ENCODE measurements at regions not wholly inside any gene's neighbourhood (a gene's known extent, or its start where the extent isn't known, plus 50 kb on each side); places are given as distances from the start of the nearest gene placed in this dataset.

DNA sequence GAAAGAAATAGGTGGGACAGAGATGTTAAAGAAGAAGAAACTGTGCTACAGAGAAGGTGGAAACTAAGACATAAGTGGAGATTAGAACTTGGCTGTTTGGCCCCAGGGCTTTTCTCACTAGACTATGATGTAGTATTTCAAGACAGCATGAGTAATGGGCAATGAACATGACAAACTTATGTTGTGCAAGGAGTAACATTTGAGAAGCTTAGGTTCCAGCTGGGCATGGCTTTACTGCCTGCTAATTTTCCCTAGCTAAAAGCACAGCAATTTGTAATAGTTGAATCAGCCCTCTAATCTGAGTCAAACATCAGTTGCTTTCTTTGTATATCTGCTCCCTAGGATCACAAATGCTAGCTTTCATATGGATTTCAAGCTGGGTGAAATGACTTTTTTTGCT is 294.3 kb upstream of the BMP2 start:
- ChIA-PET SMC1A (ENCODE audit: uncharacterized antibody, unreplicated experiment) (interaction anchor here (0.6 to 1.8 kb wide), 3 partner anchors 10 to 60 kb away, joined by 3 to 4 read pairs (median 4); no protein-coding TSS in a partner anchor), POLR2A (no interaction called here), CTCF (interaction anchor here (1.4 kb wide), 1 partner anchor 38 kb away, joined by 4 read pairs; no protein-coding TSS in a partner anchor), RAD21 (ENCODE audit: unreplicated experiment) (no interaction called here)
- no TSS peak for BruUV-seq (replicated peaks)
- no peak for DNase-seq (ENCODE audit: low read depth, low spot score)
- H4K20me1 ChIP-seq (ENCODE audit: control insufficient read depth, insufficient read depth), result no peaks in the 10 kb centered on the region
- no peaks in the 10 kb centered on the region for H3K27me3 ChIP-seq (replicated peaks in 1 of 2; ENCODE audit: control insufficient read depth in 2 of 2, insufficient read depth in 2 of 2, low read length in 1 of 2)
- no peak overlapping the region for H2AFZ ChIP-seq (ENCODE audit: control insufficient read depth, low read depth, low read length)
- no peak for ATAC-seq
- no peak for TF ChIP-seq CBFB (IDR thresholded peaks at IDR 0.05; ENCODE audit: low read depth)
- H3K79me2 ChIP-seq (ENCODE audit: control insufficient read depth, insufficient read depth, low read length), result no peaks in the 10 kb centered on the region
- intact Hi-C loops (cut with micrococcal nuclease; ENCODE audit: unreplicated experiment), result no loop called here
- no peaks in the 10 kb centered on the region for H3K4me1 ChIP-seq (ENCODE audit: control insufficient read depth, insufficient read depth, low read length)
- H3K4me2 ChIP-seq (ENCODE audit: control insufficient read depth, insufficient read depth), result no peak overlapping the region
- H3K27ac ChIP-seq (ENCODE audit: control insufficient read depth, insufficient read depth), result no peak overlapping the region
- H3K9me3 ChIP-seq (replicated peaks; ENCODE audit: control insufficient read depth, insufficient read depth, low read length), result no peaks in the 10 kb centered on the region
- in situ Hi-C loops (cut with MboI), result no loop called here
- no peak overlapping the region for H3K9ac ChIP-seq (ENCODE audit: control insufficient read depth, insufficient read depth, low read length)
- H3K4me3 ChIP-seq, result no peak overlapping the region
- FAIRE-seq, result no peak
- no peaks in the 10 kb centered on the region for H3K36me3 ChIP-seq (ENCODE audit: control insufficient read depth in 2 of 2, insufficient read depth in 2 of 2, low read length in 1 of 2)

DNA sequence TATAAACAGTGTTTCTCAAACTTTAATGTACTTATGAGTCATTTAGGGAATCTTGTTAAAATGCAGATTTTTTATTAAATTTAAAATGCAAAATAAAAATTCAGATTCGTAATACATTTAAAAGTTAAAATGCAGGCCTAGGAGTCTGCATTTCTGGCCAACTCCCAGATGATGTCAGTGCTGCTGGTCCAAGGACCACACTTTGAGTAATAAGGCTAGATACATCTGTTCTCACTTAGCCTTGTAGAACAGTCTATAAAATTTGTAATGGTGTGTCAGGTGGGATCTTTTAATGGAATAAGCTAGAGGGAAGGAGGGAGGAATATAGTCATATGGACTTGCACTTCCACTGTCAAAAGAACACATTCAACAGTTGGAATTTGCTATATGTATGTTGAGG is 295.6 kb upstream of the BMP2 start:
- no peaks in the 10 kb centered on the region for H3K36me3 ChIP-seq (ENCODE audit: control insufficient read depth in 2 of 2, insufficient read depth in 2 of 2, low read length in 1 of 2)
- no peaks in the 10 kb centered on the region for H3K9me3 ChIP-seq (replicated peaks; ENCODE audit: control insufficient read depth, insufficient read depth, low read length)
- intact Hi-C loops (cut with micrococcal nuclease; ENCODE audit: unreplicated experiment) (no loop called here), in situ Hi-C loops (cut with MboI) (no loop called here)
- H3K27me3 ChIP-seq (replicated peaks in 1 of 2; ENCODE audit: control insufficient read depth in 2 of 2, insufficient read depth in 2 of 2, low read length in 1 of 2), result no peaks in the 10 kb centered on the region
- ATAC-seq (no peak), FAIRE-seq (no peak), DNase-seq (ENCODE audit: low read depth, low spot score) (no peak)
- no peaks in the 10 kb centered on the region for H4K20me1 ChIP-seq (ENCODE audit: control insufficient read depth, insufficient read depth)
- no peaks in the 10 kb centered on the region for H3K4me1 ChIP-seq (ENCODE audit: control insufficient read depth, insufficient read depth, low read length)
- no peaks in the 10 kb centered on the region for H3K79me2 ChIP-seq (ENCODE audit: control insufficient read depth, insufficient read depth, low read length)
- no peak overlapping the region for H2AFZ ChIP-seq (ENCODE audit: control insufficient read depth, low read depth, low read length)
- CTCF ChIA-PET, result no interaction called here
- no TSS peak for BruUV-seq (replicated peaks)
- RAD21 ChIA-PET (ENCODE audit: unreplicated experiment), result no interaction called here
- no peak for TF ChIP-seq RAD21 (IDR thresholded peaks at IDR 0.05; ENCODE audit: insufficient read depth, low read depth, low read length)
- no peak for TF ChIP-seq ATF2 (IDR thresholded peaks at IDR 0.05; ENCODE audit: low read length)
- TF ChIP-seq, protein P1, sequence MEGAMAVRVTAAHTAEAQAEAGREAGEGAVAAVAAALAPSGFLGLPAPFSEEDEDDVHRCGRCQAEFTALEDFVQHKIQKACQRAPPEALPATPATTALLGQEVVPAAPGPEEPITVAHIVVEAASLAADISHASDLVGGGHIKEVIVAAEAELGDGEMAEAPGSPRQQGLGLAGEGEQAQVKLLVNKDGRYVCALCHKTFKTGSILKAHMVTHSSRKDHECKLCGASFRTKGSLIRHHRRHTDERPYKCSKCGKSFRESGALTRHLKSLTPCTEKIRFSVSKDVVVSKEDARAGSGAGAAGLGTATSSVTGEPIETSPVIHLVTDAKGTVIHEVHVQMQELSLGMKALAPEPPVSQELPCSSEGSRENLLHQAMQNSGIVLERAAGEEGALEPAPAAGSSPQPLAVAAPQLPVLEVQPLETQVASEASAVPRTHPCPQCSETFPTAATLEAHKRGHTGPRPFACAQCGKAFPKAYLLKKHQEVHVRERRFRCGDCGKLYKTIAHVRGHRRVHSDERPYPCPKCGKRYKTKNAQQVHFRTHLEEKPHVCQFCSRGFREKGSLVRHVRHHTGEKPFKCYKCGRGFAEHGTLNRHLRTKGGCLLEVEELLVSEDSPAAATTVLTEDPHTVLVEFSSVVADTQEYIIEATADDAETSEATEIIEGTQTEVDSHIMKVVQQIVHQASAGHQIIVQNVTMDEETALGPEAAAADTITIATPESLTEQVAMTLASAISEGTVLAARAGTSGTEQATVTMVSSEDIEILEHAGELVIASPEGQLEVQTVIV (IDR thresholded peaks at IDR 0.05; ENCODE audit: borderline replicate concordance, partially characterized antibody), result no peak
- SMC1A ChIA-PET (ENCODE audit: uncharacterized antibody, unreplicated experiment), result interaction anchor here (1.8 kb wide), 1 partner anchor 18 kb away, joined by 4 read pairs; no protein-coding TSS in a partner anchor
- H3K9ac ChIP-seq (ENCODE audit: control insufficient read depth, insufficient read depth, low read length), result no peak overlapping the region
- no peak overlapping the region for H3K4me2 ChIP-seq (ENCODE audit: control insufficient read depth, insufficient read depth)
- POLR2A ChIA-PET, result no interaction called here
- no peak overlapping the region for H3K4me3 ChIP-seq
- 4% methylated on average over 1 of the region's 1 CpG for WGBS (ENCODE audit: insufficient coverage, insufficient replicate concordance, low lambda C conversion rate, missing lambda C conversion rate)
- no peak overlapping the region for H3K27ac ChIP-seq (ENCODE audit: control insufficient read depth, insufficient read depth)

Data from GM12878 (cell line).